ENCODE measurements at regions not wholly inside any gene's neighbourhood (a gene's known extent, or its start where the extent isn't known, plus 50 kb on each side); places are given as distances from the start of the nearest gene placed in this dataset.

- no peak for DNase-seq
Observed at GRCh38 chr7:7060828-7061599, 121.3 kb upstream of the C1GALT1 start.

- DNase-seq, result no peak
Observed at GRCh38 chr7:7077945-7078344, 104.4 kb upstream of the C1GALT1 start.

GRCh38 chr7:7080802-7081201 is 101.5 kb upstream of the C1GALT1 start:
- DNase-seq, result no peak

GRCh38 chr7:7090460-7090859 is 91.9 kb upstream of the C1GALT1 start:
- DNase-seq, result no peak

- no peak for DNase-seq
Observed at GRCh38 chr7:7098280-7098818, 84.0 kb upstream of the C1GALT1 start.

- peak; percentile 93 for DNase-seq
Observed at GRCh38 chr7:7099584-7100014, 82.7 kb upstream of the C1GALT1 start.

GRCh38 chr7:7100432-7100849 is 81.9 kb upstream of the C1GALT1 start:
- DNase-seq, result no peak

- no peak for DNase-seq
Observed at GRCh38 chr7:7102906-7103305, 79.4 kb upstream of the C1GALT1 start.

- DNase-seq, result peak; percentile 56
Observed at GRCh38 chr7:7103343-7104313, 78.7 kb upstream of the C1GALT1 start.

GRCh38 chr7:7104314-7104698 is 78.0 kb upstream of the C1GALT1 start:
- DNase-seq, result no peak

- no peak for DNase-seq
Observed at GRCh38 chr7:7104971-7105370, 77.4 kb upstream of the C1GALT1 start.

GRCh38 chr7:7105800-7106582 is 76.4 kb upstream of the C1GALT1 start:
- DNase-seq, result no peak

GRCh38 chr7:7108931-7109330 is 73.4 kb upstream of the C1GALT1 start:
- no peak for DNase-seq

- no peak for DNase-seq
Observed at GRCh38 chr7:7109934-7110333, 72.4 kb upstream of the C1GALT1 start.

- no peak for DNase-seq
Observed at GRCh38 chr7:7110706-7111105, 71.6 kb upstream of the C1GALT1 start.

- DNase-seq, result no peak
Observed at GRCh38 chr7:7112868-7113267, 69.5 kb upstream of the C1GALT1 start.

- no peak for DNase-seq
Observed at GRCh38 chr7:7114575-7115291, 67.6 kb upstream of the C1GALT1 start.

- DNase-seq, result no peak
Observed at GRCh38 chr7:7117935-7118586, 64.3 kb upstream of the C1GALT1 start.

- DNase-seq, result no peak
Observed at GRCh38 chr7:7118822-7119221, 63.5 kb upstream of the C1GALT1 start.

- no peak for DNase-seq
Observed at GRCh38 chr7:7119729-7120128, 62.6 kb upstream of the C1GALT1 start.

- peak; percentile 14 for DNase-seq
Observed at GRCh38 chr7:7122033-7122478, 60.3 kb upstream of the C1GALT1 start.
